ENCODE measurements at regions not wholly inside any gene's neighbourhood (a gene's known extent, or its start where the extent isn't known, plus 50 kb on each side); places are given as distances from the start of the nearest gene placed in this dataset.

GRCh38 chr4:67151376-67152343 lies 393.6 kb downstream of the CENPC start:
- Histone ChIP-seq H2BK120ac (ENCODE audit: insufficient read depth, low read length, poor library complexity) (no peak overlapping the region), H2BK12ac (ENCODE audit: low read length) (no peak overlapping the region), H3K23ac (ENCODE audit: low read length) (no peak overlapping the region), H3K14ac (ENCODE audit: low read length) (no peak overlapping the region), H3K4me2 (ENCODE audit: low read length) (no peak overlapping the region), H2BK5ac (ENCODE audit: low read depth, low read length, poor library complexity) (no peak overlapping the region), H3K9me3 (ENCODE audit: insufficient read depth, low read depth, low read length) (no peaks in the 10 kb centered on the region), H3K9ac (ENCODE audit: low read length) (no peak overlapping the region), H3K27ac (ENCODE audit: low read depth, low read length) (no peak overlapping the region), H3K36me3 (ENCODE audit: control insufficient read depth in 1 of 2, insufficient read depth in 2 of 2, low read length in 2 of 2) (no peaks in the 10 kb centered on the region), H3K79me1 (ENCODE audit: low read length) (no peaks in the 10 kb centered on the region), H4K12ac (ENCODE audit: low read depth, low read length) (no peak overlapping the region), H4K91ac (ENCODE audit: low read depth, low read length) (no peak overlapping the region), H3K79me2 (ENCODE audit: control insufficient read depth, insufficient read depth, low read length, poor library complexity) (no peaks in the 10 kb centered on the region), H3K4me1 (ENCODE audit: control insufficient read depth in 1 of 2, insufficient read depth in 2 of 2, low read length in 2 of 2) (no peaks in the 10 kb centered on the region), H2AFZ (ENCODE audit: insufficient read depth, low read length, poor library complexity) (no peak overlapping the region), H3K4ac (ENCODE audit: low read depth, low read length) (no peak overlapping the region), H3K27me3 (ENCODE audit: insufficient read depth, low read length) (no peaks in the 10 kb centered on the region), H4K8ac (ENCODE audit: low read depth, low read length) (no peak overlapping the region), H2AK5ac (ENCODE audit: low read length) (no peak overlapping the region), H3K18ac (ENCODE audit: low read length) (no peak overlapping the region), H3K4me3 (ENCODE audit: low read depth, low read length) (no peak overlapping the region)
- no peak for DNase-seq
- WGBS (ENCODE audit: extremely low coverage, insufficient coverage, insufficient read length), result no CpG with 5 or more reads among the region's 45 CpGs

GRCh38 chr4:67141586-67141985 lies 403.7 kb downstream of the CENPC start:
- no peaks in the 10 kb centered on the region for H3K4me1 ChIP-seq (ENCODE audit: control insufficient read depth in 1 of 2, insufficient read depth in 2 of 2, low read length in 2 of 2)
- no peak overlapping the region for H3K4ac ChIP-seq (ENCODE audit: low read depth, low read length)
- H3K79me2 ChIP-seq (ENCODE audit: control insufficient read depth, insufficient read depth, low read length, poor library complexity), result no peaks in the 10 kb centered on the region
- H2BK5ac ChIP-seq (ENCODE audit: low read depth, low read length, poor library complexity), result no peak overlapping the region
- no peak overlapping the region for H3K9ac ChIP-seq (ENCODE audit: low read length)
- no peak overlapping the region for H3K18ac ChIP-seq (ENCODE audit: low read length)
- no peak overlapping the region for H2AK5ac ChIP-seq (ENCODE audit: low read length)
- H4K91ac ChIP-seq (ENCODE audit: low read depth, low read length), result no peak overlapping the region
- H2BK120ac ChIP-seq (ENCODE audit: insufficient read depth, low read length, poor library complexity), result no peak overlapping the region
- no peak for DNase-seq
- no peaks in the 10 kb centered on the region for H3K27me3 ChIP-seq (ENCODE audit: insufficient read depth, low read length)
- no peaks in the 10 kb centered on the region for H3K9me3 ChIP-seq (ENCODE audit: insufficient read depth, low read depth, low read length)
- H2BK12ac ChIP-seq (ENCODE audit: low read length), result no peak overlapping the region
- no peaks in the 10 kb centered on the region for H3K36me3 ChIP-seq (ENCODE audit: control insufficient read depth in 1 of 2, insufficient read depth in 2 of 2, low read length in 2 of 2)
- no peak overlapping the region for H4K8ac ChIP-seq (ENCODE audit: low read depth, low read length)
- no peaks in the 10 kb centered on the region for H3K79me1 ChIP-seq (ENCODE audit: low read length)
- no peak overlapping the region for H2AFZ ChIP-seq (ENCODE audit: insufficient read depth, low read length, poor library complexity)
- no peak overlapping the region for H3K14ac ChIP-seq (ENCODE audit: low read length)
- no peak overlapping the region for H3K4me2 ChIP-seq (ENCODE audit: low read length)
- WGBS (ENCODE audit: extremely low coverage, insufficient coverage, insufficient read length), result no CpG with 5 or more reads among the region's 2 CpGs
- no peak overlapping the region for H4K12ac ChIP-seq (ENCODE audit: low read depth, low read length)
- no peak overlapping the region for H3K23ac ChIP-seq (ENCODE audit: low read length)
- H3K27ac ChIP-seq (ENCODE audit: low read depth, low read length), result no peak overlapping the region
- no peak overlapping the region for H3K4me3 ChIP-seq (ENCODE audit: low read depth, low read length)

- H3K4me2 ChIP-seq (ENCODE audit: low read length), result no peak overlapping the region
- no peak overlapping the region for H2BK120ac ChIP-seq (ENCODE audit: insufficient read depth, low read length, poor library complexity)
- H4K12ac ChIP-seq (ENCODE audit: low read depth, low read length), result no peak overlapping the region
These were observed 410.7 kb downstream of the CENPC start for GRCh38 chr4:67134616-67135015.

DNA sequence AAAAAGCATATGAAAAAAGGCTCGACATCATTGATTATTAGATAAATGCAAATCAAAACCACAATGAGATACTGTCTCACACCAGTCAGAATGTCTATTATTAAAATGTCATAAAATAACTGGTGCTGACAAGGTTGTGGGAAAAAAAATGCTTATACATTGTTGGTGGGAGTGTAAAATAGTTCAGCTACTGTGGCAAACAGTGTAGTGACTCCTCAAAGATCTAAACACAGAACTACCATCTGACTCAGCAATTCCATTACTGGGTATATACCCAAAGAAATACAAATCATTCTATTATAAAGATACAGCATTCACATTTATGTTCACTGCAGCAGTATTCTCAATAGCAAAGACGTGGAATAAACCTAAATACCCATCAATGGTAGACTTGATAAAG lies 412.1 kb downstream of the CENPC start:
- H4K8ac ChIP-seq (ENCODE audit: low read depth, low read length), result no peak overlapping the region
- H2BK12ac ChIP-seq (ENCODE audit: low read length), result no peak overlapping the region
- H2AFZ ChIP-seq (ENCODE audit: insufficient read depth, low read length, poor library complexity), result no peak overlapping the region
- H4K12ac ChIP-seq (ENCODE audit: low read depth, low read length), result no peak overlapping the region
- no peak overlapping the region for H3K23ac ChIP-seq (ENCODE audit: low read length)
- H3K79me2 ChIP-seq (ENCODE audit: control insufficient read depth, insufficient read depth, low read length, poor library complexity), result no peaks in the 10 kb centered on the region
- H3K4ac ChIP-seq (ENCODE audit: low read depth, low read length), result no peak overlapping the region
- no peaks in the 10 kb centered on the region for H3K27me3 ChIP-seq (ENCODE audit: insufficient read depth, low read length)
- H3K36me3 ChIP-seq (ENCODE audit: control insufficient read depth in 1 of 2, insufficient read depth in 2 of 2, low read length in 2 of 2), result no peaks in the 10 kb centered on the region
- no peak overlapping the region for H4K91ac ChIP-seq (ENCODE audit: low read depth, low read length)
- no peak overlapping the region for H2BK120ac ChIP-seq (ENCODE audit: insufficient read depth, low read length, poor library complexity)
- H3K18ac ChIP-seq (ENCODE audit: low read length), result no peak overlapping the region
- no peak overlapping the region for H3K14ac ChIP-seq (ENCODE audit: low read length)
- H2AK5ac ChIP-seq (ENCODE audit: low read length), result no peak overlapping the region
- H3K79me1 ChIP-seq (ENCODE audit: low read length), result no peaks in the 10 kb centered on the region
- DNase-seq, result no peak
- no peak overlapping the region for H3K9ac ChIP-seq (ENCODE audit: low read length)
- no peak overlapping the region for H3K4me2 ChIP-seq (ENCODE audit: low read length)
- no peaks in the 10 kb centered on the region for H3K4me1 ChIP-seq (ENCODE audit: control insufficient read depth in 1 of 2, insufficient read depth in 2 of 2, low read length in 2 of 2)
- H3K27ac ChIP-seq (ENCODE audit: low read depth, low read length), result no peak overlapping the region
- H3K9me3 ChIP-seq (ENCODE audit: insufficient read depth, low read depth, low read length), result no peaks in the 10 kb centered on the region
- H3K4me3 ChIP-seq (ENCODE audit: low read depth, low read length), result no peak overlapping the region
- H2BK5ac ChIP-seq (ENCODE audit: low read depth, low read length, poor library complexity), result no peak overlapping the region
- no CpG with 5 or more reads among the region's 2 CpGs for WGBS (ENCODE audit: extremely low coverage, insufficient coverage, insufficient read length)

More at GRCh38 chr4:67134616-67135015, 410.7 kb downstream of the CENPC start:
- H4K91ac ChIP-seq (ENCODE audit: low read depth, low read length), result no peak overlapping the region
- no peak overlapping the region for H3K27ac ChIP-seq (ENCODE audit: low read depth, low read length)
- H3K18ac ChIP-seq (ENCODE audit: low read length), result no peak overlapping the region
- H3K9me3 ChIP-seq (ENCODE audit: insufficient read depth, low read depth, low read length), result no peaks in the 10 kb centered on the region
- no peak overlapping the region for H2AK5ac ChIP-seq (ENCODE audit: low read length)
- no peaks in the 10 kb centered on the region for H3K36me3 ChIP-seq (ENCODE audit: control insufficient read depth in 1 of 2, insufficient read depth in 2 of 2, low read length in 2 of 2)
- no peaks in the 10 kb centered on the region for H3K4me1 ChIP-seq (ENCODE audit: control insufficient read depth in 1 of 2, insufficient read depth in 2 of 2, low read length in 2 of 2)
- H2AFZ ChIP-seq (ENCODE audit: insufficient read depth, low read length, poor library complexity), result no peak overlapping the region
- no peak overlapping the region for H3K4me3 ChIP-seq (ENCODE audit: low read depth, low read length)
- H2BK5ac ChIP-seq (ENCODE audit: low read depth, low read length, poor library complexity), result no peak overlapping the region
- no peak overlapping the region for H4K8ac ChIP-seq (ENCODE audit: low read depth, low read length)
- no peak overlapping the region for H2BK12ac ChIP-seq (ENCODE audit: low read length)
- no peak overlapping the region for H3K14ac ChIP-seq (ENCODE audit: low read length)
- DNase-seq, result no peak
- H3K9ac ChIP-seq (ENCODE audit: low read length), result no peak overlapping the region
- no CpG with 5 or more reads among the region's 4 CpGs for WGBS (ENCODE audit: extremely low coverage, insufficient coverage, insufficient read length)
- H3K4ac ChIP-seq (ENCODE audit: low read depth, low read length), result no peak overlapping the region
- H3K23ac ChIP-seq (ENCODE audit: low read length), result no peak overlapping the region
- no peaks in the 10 kb centered on the region for H3K27me3 ChIP-seq (ENCODE audit: insufficient read depth, low read length)
- no peaks in the 10 kb centered on the region for H3K79me1 ChIP-seq (ENCODE audit: low read length)
- no peaks in the 10 kb centered on the region for H3K79me2 ChIP-seq (ENCODE audit: control insufficient read depth, insufficient read depth, low read length, poor library complexity)
